Activated CD8-positive, alpha-beta T cell treated with anti-CD3 and anti-CD28 coated beads for 36 hours (primary cell): ENCODE measurements at regions not wholly inside any gene's neighbourhood (a gene's known extent, or its start where the extent isn't known, plus 50 kb on each side); places are given as distances from the start of the nearest gene placed in this dataset.

Source experiments
- ATAC-seq: fragments of 200-7000 bp; cut with Tn5 transposase; one replicate; pipeline ENCODE4 v1.10.0; 2021; ENCODE audit warnings: mild to moderate bottlenecking, moderate library complexity
- CTCF ChIA-PET: fragments of 350-600 bp; sonication (Branson Sonifier 250); formaldehyde crosslinking; loops from one replicate; lab custom pipeline; 2021; ENCODE audit warnings: antibody characterized with exemption; lab: Charles Lee
- POLR2A ChIA-PET: fragments of 350-600 bp; sonication (Branson Sonifier 250); formaldehyde crosslinking; loops from one replicate; lab custom pipeline; 2021; ENCODE audit warnings: antibody characterized with exemption; lab: Charles Lee
- DNase-seq: peaks from one replicate; pipeline ENCODE4 v3.0.0-alpha.2; 2020
- H3K27ac Mint-ChIP-seq: one replicate; pipeline ENCODE4 v1.8.0; 2021; ENCODE audit warnings: mild to moderate bottlenecking, mixed read lengths
- H3K27me3 Mint-ChIP-seq: one replicate; pipeline ENCODE4 v1.8.0; 2021; ENCODE audit warnings: mixed read lengths
- H3K36me3 Mint-ChIP-seq: one replicate; pipeline ENCODE4 v1.8.0; 2021; ENCODE audit warnings: low read depth, mixed read lengths
- H3K4me1 Mint-ChIP-seq: one replicate; pipeline ENCODE4 v1.8.0; 2021; ENCODE audit warnings: low read depth, mixed read lengths
- H3K4me3 Mint-ChIP-seq: one replicate; pipeline ENCODE4 v1.8.0; 2021; ENCODE audit warnings: mild to moderate bottlenecking, moderate library complexity, mixed read lengths
- H3K9me3 Mint-ChIP-seq: one replicate; pipeline ENCODE4 v1.8.0; 2021; ENCODE audit warnings: mixed read lengths
- intact Hi-C: fragments of 100-400 bp; cut with micrococcal nuclease; formaldehyde crosslinking; loops from one replicate; pipeline ENCODE4 v1.10.0; 2022
- TF ChIP-seq, protein P1 (sequence below): fragments of 200-600 bp; IDR thresholded peaks from one replicate; pipeline ENCODE4 v1.8.0; 2022; ENCODE audit warnings: antibody characterized with exemption, mild to moderate bottlenecking

DNA sequence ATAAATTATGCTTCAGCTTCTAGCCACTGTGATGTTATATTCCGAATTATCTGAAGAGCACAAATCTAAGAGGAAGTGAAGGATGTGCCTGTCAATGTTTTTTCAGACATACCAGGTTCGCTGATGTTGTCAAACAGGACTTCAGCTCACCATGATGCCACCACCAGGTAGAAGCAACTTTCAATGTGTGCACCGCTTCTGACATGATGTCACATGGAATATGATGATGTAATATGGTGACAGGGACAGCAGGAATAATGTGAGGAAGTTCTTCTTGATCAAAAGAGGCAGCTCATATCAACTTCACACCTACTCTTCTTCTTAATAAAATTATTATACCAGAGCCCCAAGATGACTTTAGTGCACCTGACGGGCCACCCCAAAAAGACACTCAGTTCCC lies 893.2 kb downstream of the BCL11A start:
- TF ChIP-seq, protein P1, sequence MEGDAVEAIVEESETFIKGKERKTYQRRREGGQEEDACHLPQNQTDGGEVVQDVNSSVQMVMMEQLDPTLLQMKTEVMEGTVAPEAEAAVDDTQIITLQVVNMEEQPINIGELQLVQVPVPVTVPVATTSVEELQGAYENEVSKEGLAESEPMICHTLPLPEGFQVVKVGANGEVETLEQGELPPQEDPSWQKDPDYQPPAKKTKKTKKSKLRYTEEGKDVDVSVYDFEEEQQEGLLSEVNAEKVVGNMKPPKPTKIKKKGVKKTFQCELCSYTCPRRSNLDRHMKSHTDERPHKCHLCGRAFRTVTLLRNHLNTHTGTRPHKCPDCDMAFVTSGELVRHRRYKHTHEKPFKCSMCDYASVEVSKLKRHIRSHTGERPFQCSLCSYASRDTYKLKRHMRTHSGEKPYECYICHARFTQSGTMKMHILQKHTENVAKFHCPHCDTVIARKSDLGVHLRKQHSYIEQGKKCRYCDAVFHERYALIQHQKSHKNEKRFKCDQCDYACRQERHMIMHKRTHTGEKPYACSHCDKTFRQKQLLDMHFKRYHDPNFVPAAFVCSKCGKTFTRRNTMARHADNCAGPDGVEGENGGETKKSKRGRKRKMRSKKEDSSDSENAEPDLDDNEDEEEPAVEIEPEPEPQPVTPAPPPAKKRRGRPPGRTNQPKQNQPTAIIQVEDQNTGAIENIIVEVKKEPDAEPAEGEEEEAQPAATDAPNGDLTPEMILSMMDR, result no peak
- Mint-ChIP-seq H3K4me3 (no peak overlapping the region), H3K27ac (no peak overlapping the region), H3K27me3 (no peaks in the 10 kb centered on the region), H3K36me3 (no peaks in the 10 kb centered on the region), H3K9me3 (no peaks in the 10 kb centered on the region), H3K4me1 (no peaks in the 10 kb centered on the region)
- DNase-seq (no peak), ATAC-seq (no peak)
- ChIA-PET CTCF (no interaction called here), POLR2A (no interaction called here)
- intact Hi-C loops, result no loop called here

DNA sequence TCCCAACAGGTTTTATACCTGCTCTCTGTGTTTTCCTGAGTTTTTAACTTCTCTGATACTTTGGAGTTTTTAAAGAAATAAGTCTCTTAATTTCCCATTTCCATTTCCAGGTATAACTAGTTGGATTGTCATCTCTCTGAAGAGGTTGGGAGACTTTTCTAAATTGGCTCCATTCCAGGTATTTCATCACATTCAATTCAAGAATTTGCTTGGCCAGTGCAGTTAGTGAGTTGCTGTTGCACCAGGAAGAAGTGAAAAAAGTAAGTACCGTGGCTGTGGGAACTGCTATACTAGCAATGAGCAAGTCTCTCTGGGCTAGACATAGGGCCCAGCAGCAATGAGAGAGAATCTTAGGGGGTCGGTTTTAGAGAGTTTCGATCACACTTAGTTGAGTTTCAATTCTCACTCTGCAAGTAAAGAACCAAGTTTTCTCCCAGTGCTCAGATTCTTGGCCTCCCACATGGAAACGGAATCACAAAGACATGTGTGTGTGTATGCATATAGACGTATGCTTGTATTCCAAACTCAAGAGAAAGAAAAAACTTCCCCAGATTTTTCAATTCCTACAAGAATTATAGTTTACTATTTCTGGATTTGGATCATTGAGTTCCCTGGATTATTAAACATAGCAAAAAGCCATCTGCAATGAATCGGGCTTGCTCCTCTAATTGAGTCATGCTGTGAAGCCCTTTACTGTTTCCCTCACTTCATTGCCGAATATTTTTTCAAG lies 894.4 kb downstream of the BCL11A start:
- Mint-ChIP-seq H3K9me3 (no peaks in the 10 kb centered on the region), H3K4me3 (no peak overlapping the region), H3K27me3 (no peaks in the 10 kb centered on the region), H3K27ac (no peak overlapping the region), H3K36me3 (no peaks in the 10 kb centered on the region), H3K4me1 (no peaks in the 10 kb centered on the region)
- TF ChIP-seq, protein P1, result no peak
- ChIA-PET POLR2A (no interaction called here), CTCF (no interaction called here)
- intact Hi-C loops, result no loop called here
- no peak for DNase-seq
- ATAC-seq, result no peak

- ChIA-PET POLR2A (no interaction called here), CTCF (no interaction called here)
- TF ChIP-seq, protein P1, result no peak
- Mint-ChIP-seq H3K4me3 (no peak overlapping the region), H3K4me1 (no peaks in the 10 kb centered on the region), H3K36me3 (no peaks in the 10 kb centered on the region), H3K27me3 (no peaks in the 10 kb centered on the region), H3K27ac (no peak overlapping the region), H3K9me3 (no peaks in the 10 kb centered on the region)
- no peak for DNase-seq
- no peak for ATAC-seq
- intact Hi-C loops, result no loop called here
These were observed 897.6 kb downstream of the BCL11A start for GRCh38 chr2:59655809-59656208.

DNA sequence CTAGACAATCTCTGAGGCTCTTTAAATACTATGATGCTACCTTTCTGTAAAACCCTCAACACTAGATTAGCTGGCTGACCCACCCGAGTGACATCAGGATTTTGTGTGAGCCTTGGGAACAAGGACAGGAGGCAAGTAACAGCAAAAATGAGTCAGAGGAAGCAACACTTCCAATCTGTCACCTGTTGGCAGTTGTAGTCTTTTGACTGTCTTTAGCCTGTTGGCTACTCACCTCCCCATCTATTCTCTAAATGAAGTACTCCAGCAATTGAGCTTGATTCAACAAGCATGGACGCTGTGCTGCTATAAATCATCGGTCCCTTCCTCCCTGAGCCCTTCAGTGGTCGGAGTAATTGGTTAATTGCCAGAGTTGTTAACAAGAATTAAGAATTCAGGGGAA lies 898.7 kb downstream of the BCL11A start:
- H3K4me1 Mint-ChIP-seq, result no peaks in the 10 kb centered on the region
- no peaks in the 10 kb centered on the region for H3K36me3 Mint-ChIP-seq
- ChIA-PET CTCF (no interaction called here), POLR2A (no interaction called here)
- DNase-seq (no peak), ATAC-seq (no peak)
- H3K27me3 Mint-ChIP-seq, result no peaks in the 10 kb centered on the region
- no peak overlapping the region for H3K4me3 Mint-ChIP-seq
- intact Hi-C loops, result no loop called here
- no peak overlapping the region for H3K27ac Mint-ChIP-seq
- TF ChIP-seq, protein P1, result no peak
- H3K9me3 Mint-ChIP-seq, result no peaks in the 10 kb centered on the region

DNA sequence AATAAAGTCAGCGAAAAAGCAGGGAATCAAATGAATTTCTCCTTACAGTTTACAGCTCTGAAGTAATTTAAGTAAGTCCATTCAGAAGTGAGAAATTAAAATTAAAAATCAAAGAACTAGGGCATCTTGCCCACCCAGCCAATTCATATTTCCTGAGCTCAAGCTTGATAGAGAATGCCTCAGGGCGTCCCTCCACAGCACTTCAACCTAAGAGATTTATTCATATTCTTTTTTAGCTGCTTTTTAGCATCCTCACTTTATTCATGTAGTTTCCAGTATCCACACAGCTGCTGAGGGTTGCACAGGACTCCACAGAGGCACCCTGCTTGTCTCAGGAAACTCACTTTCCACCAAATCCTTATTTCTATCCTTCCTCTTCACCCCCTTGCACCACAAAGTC lies 900.3 kb downstream of the BCL11A start:
- TF ChIP-seq, protein P1, result no peak
- no peaks in the 10 kb centered on the region for H3K27me3 Mint-ChIP-seq
- intact Hi-C loops, result no loop called here
- ATAC-seq (no peak), DNase-seq (no peak)
- H3K36me3 Mint-ChIP-seq, result no peaks in the 10 kb centered on the region
- no peaks in the 10 kb centered on the region for H3K9me3 Mint-ChIP-seq
- H3K4me1 Mint-ChIP-seq, result no peaks in the 10 kb centered on the region
- ChIA-PET CTCF (no interaction called here), POLR2A (interaction anchor here (0.6 kb wide), 1 partner anchor 261 kb away, joined by 4 read pairs; no protein-coding TSS in a partner anchor)
- no peak overlapping the region for H3K4me3 Mint-ChIP-seq
- H3K27ac Mint-ChIP-seq, result no peak overlapping the region
